ENCODE measurements at regions not wholly inside any gene's neighbourhood (a gene's known extent, or its start where the extent isn't known, plus 50 kb on each side); places are given as distances from the start of the nearest gene placed in this dataset.

DNA sequence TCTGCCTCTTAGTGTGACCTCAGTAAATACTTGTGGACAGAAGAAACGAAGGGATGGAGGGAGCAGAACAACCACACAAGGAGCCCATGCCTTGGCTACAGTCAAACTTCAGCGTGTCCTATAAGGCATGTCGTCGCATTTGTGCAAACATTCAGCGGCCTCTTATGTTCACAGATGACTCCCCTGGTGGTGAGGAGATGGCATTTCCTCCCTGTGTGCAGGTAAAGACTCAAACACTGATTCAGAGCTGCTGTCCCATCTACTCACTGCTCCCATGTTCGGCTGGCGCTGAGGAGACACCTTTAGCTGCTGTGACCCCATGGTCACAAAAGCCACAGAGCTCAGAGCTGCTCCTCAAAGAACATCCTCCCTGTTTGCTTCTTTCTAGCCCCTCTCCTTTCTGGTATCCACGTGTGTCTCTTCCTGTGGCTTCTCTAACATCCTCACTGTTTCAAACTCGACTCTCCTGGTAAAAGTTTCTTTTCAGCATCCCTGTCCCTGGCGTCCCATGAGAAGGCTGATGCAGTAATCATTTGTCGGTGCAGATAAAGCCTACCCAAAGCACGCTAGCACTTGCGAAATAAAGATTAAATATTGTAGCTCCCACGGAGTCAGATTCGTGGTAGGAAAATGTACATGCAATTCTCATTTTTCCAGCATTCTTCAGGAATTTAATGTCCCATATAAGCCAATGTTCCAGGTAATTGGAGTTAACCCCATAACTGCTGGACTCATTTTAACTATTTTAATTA lies 124.9 kb upstream of the NEBL start:
- no peak for DNase-seq (ENCODE audit: low spot score)

DNA sequence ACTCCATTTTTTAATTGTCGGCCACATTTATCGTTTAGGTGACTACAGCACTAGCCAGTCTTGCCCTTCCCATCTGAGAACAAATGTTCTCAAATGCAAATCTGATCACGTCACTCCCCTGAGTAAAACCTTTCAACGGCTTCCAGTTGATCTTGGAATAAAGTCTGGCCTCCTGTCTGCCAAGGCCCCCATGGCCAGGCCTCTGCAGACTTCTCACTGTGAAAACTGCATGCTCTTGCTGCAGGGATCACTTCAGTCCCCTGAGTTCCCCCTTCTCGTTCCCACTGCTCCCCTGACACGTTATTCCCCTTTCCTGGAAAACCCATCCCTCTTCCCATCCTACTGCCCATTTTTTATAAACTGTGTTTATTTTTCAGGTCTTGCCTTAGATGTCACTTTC lies 124.1 kb upstream of the NEBL start:
- no peak for DNase-seq (ENCODE audit: low spot score)

DNA sequence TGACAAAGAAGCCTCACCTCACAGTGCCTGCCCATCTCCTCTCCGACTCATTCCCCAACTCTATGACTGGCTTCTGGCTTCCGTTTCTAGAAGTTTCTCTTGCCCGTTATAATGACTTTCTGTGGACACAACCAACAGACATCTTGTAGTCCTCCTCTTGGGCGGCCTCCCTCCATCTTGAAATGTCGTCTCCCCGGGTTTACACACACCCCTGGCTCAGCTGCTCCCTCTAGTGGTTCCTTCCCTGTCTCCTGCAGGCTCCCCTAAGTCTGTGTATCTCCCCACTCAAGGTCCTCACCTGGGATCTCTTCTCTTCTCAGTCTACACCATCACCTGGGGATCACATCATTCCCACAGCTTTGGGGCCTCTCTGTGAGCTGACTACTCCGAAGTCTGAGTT lies 123.4 kb upstream of the NEBL start:
- DNase-seq (ENCODE audit: low spot score) = no peak

DNA sequence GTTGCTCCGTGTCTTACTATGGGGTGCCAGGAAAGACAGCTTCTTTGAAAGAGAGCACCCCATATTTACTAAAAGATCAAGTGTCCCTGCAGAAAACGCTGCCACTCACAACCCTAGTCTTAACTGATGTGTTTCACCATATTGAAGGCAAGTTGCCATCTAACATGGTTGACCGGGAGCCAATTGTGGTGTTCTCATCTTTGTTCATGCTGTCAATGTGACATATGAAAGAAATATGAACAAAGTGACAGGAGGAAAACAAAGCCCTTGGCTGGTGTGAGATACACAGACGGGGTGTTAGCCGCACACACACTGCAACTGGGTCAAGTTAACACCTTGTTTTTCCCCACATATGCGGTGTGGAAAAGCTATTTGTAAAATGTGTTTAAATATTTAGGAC lies 122.3 kb upstream of the NEBL start:
- DNase-seq (ENCODE audit: low spot score) = no peak

DNA sequence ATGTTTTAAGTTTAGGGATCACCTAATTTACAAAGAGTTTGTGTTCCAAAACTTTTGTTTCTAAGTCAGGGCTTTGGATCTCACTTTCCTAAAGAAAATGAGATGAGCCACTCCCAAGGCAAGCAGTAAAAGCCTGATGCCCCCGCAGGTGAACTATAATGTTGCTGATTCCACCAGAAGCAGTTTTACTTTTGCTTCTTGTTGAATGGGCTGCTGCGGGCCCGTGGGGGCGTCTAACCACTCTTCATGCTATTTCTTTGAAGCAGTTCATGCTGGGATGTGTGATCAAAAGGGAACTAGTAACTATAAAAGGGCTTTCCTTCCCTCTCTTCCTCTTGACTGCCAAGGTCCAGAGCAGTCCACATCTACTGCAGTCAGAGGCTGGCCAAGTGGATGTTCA lies 118.7 kb upstream of the NEBL start:
- DNase-seq (ENCODE audit: low spot score) = no peak

DNA sequence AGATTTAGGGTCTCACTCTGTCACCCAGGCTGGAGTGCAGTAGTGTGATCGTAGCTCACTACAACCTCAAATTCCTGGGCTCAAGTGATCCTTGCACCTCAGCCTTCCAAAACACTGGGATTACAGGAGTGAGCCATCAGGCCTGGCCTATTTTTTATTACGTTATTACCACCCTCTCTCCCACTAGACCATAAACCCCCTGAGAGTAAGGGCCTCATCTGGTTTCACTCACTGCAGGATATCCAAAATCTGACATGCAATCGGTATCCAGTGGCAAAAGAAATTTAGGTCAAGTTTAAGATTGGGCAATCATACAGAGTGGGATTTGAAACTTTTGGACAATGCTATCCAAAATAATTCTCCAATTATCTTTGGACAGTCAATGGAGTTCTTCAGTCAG lies 117.0 kb upstream of the NEBL start:
- DNase-seq (ENCODE audit: low spot score) = no peak

DNA sequence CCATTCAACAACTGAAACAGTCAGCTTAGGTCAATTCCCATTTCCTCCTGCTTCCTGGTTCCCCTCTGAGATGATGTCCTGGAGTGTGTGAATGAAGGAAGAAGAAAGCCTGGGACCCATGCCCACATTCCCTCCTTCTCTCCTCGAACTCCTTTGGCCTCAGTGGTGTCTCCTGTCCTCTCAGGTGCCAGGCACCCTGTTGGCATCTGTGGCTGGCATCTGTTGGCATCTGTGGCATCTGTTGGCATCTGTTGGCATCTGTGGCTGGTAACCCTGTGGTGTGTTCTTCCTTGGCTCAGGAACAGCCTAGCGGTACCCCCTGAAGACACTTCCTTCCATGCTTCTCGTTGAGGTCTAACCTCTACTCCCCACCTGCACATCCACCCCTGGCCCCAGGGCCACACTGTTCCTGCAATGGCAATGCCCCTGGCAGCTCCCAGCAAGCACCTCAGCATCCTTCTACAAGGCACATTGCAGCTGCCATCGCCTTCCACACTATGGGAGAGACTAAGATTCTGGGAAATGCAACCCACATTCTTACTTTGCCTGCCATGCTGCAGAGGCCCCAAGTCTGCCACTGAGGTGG lies 114.4 kb upstream of the NEBL start:
- DNase-seq (ENCODE audit: low spot score) = no peak

DNA sequence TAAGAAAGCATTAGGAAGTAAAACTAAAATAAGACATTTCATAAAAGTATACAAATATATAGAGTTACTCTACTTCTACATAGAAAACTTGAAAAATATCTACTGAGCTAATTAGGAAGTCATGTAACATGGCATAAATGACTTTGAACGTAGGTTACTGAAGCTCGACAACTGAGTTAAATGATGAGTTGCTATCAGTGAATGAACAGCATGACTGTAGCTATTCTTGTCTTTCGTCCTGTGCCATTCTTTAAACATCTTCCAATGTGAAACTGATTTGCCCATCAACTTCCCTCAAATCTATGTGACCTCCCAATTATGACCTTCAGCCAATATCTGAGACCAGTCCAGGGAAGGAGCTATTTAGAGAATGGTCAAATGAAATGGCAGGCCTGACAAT lies 113.5 kb upstream of the NEBL start:
- no peak for DNase-seq (ENCODE audit: low spot score)

DNA sequence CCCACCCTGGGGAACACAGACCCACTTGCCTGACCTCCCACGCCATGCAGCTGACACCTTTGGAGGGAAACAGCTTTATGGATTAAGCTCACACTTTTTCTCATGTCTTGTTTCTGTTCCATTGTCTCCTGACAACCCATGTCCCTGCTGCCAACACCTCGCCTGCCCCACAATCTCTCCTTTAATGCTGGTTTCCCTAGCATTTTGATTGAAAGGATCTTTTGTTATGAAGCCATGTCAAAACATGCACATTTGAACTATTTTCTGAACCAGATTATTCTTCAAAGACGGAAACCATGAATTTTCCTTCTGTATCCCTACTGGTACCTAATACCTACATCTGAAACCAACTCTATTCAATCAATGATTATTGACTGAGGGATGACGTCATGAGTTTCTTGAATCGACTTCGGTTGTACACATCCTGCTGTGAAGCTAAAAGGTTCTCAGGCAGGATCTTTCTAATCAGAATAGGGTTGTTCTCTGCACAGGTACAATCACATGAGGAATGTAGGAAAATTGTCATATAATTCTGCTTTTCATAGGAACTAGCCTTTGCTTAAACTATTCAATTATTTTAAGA lies 106.2 kb upstream of the NEBL start:
- no peak for DNase-seq (ENCODE audit: low spot score)

DNA sequence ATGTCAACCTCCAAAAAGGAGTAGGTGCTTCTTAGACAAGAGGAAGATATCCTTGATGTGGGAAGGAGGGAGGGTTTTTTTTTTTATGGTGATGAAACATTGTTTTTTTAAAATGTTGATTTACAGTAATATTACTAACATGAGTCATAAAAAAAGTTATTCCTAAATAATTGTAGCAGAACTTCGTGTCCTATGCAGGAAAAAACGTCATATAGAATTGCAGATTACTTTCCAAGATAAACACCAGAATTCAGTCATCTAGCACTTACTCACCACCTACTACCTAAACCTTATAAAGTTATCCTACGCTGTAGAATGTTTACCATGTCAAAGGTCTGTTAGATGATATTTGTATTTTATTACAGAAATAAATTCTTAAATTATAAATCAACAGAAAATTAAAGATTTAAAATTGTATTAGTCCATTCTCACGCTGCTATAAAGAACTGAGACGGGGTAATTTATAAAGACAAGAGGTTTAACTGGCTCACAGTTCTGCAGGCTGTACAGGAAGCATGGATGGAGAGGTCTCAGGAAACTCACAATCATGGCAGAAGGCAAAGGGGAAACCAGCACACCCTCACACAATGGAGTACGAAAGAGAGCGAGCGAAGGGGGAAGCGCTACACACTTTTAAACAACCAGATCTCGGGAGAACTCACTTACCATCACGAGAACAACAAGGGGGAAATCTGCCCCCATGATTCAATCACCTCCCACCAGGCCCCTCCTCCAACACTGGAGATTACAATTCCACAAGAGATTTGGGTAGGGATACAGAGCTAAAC lies 105.2 kb upstream of the NEBL start:
- DNase-seq (ENCODE audit: low spot score) = no peak

DNA sequence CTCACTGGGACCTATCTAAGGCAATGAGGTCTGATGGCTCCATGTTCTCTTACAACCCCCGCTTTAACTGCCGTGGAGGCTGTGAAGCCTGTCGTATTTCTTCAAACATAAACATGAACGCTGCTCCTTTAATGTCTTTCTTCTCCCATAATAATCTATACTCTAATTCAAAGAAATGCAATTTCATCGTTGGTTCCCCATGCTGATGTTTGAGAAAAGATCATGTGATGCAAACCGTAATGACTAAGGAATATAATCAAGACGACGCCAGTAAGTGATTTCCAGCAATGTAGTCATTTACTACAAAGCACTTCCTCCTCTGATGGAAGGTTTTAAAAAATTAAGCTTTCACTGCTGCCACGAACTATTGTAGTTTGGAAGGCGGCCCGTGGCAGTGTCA lies 102.6 kb upstream of the NEBL start:
- DNase-seq (ENCODE audit: low spot score) = no peak

DNA sequence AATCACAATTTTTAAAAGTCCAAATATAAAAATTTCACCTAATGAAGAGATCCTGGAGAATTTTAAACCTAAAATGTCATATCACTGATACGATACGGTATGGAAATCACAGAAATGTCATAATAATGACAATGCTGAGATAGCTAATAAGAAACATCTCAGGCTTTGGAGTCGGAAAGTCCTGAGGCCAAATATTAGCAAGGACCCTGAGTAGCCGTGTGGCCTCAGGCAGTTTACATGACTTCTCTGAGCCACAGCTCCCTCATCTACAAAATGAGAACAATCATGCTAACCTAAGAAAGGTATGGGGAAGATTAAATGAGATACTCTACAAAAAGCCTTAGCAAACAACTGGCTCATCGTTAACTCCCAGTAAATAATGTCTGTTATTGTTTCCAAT lies 100.9 kb upstream of the NEBL start:
- DNase-seq (ENCODE audit: low spot score) = no peak

DNA sequence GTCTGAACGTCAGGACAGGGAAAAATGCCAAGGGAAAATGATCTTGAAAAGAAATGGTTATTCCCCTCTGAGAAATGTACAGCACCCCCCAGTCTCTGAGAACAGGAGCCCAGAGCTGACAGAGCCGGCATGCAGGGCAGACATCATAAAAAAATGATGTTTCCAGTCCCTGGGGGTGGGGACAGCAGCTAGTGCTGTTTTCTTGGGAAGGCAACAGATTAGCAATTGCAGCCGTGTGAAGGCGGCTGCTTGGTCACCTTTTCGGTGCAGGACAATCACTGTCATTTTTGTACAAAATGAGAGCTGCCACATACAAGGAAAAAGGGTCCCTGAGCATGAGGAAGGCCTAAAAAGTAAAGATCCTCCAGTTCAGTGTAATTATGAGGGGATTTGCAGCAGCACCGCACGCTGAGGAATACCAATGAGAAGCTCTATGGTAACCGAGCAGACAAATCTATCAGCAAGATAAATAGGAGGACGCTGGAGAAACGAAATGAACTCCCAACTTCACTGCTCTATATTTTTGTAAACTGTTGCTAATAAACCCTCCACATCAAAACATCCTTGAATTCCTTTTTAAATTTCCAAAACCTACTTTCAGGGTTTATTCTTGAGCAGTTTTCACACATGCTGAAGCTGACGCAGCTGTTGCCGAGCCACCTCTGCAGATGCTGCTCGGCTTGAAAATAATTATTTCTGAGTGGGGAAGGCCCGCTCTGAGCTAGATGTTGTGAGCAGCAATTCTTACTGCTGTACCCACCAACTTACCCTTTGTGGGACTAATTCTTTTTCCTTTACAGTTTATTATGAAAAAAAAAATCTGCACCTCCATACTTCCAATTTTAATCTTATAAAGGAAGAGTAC lies 98.2 kb upstream of the NEBL start:
- DNase-seq (ENCODE audit: low spot score) = no peak

DNA sequence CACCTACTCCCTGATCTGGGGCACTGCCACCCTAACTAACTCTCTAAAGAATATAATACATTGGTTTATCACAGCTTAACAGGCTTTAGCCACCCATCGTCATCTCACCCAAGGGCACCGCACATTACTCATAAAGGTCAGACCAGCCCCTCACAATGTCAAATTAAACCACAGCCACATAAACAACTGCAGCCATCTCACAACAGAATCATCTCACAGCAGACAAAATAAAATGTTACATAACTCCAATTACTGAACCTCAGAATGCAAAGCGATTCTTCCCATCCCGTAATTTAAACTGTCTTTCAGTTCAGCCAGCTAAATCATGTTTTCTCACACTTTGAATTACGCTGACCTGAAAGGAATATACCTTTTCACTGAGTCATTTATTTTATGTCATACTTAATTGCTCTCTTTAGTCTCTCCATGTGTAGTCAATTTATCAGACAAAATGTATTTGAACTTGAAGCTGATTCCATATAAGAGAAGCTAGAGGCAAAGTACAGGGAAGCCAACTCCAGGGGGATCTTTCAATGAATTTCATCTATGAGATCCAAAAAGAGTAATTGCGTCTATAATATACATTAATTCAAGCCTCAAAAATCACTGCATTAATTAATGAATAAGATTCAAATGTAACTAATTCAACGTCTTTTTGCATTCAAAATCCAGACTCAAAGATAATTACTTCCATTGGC lies 96.9 kb upstream of the NEBL start:
- no peak for DNase-seq (ENCODE audit: low spot score)

DNA sequence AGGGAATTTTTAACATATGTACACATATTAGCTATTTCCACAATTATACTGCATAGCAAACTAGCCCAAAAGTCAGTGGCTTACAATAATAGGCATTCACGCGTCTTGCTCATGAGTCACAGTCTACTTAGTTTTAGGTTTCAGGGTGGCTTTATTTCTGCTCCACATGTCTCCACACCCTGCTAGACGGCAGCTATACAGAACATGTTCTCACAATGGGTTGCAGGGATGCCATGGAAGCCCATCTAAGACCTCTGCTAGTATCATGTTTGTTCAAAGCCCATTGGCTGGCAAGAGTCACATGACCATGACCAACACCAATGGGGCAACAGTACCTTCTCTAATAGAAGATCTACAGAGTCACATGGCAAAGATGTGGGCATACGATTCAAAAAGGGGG lies 96.3 kb upstream of the NEBL start:
- DNase-seq (ENCODE audit: low spot score) = no peak

DNA sequence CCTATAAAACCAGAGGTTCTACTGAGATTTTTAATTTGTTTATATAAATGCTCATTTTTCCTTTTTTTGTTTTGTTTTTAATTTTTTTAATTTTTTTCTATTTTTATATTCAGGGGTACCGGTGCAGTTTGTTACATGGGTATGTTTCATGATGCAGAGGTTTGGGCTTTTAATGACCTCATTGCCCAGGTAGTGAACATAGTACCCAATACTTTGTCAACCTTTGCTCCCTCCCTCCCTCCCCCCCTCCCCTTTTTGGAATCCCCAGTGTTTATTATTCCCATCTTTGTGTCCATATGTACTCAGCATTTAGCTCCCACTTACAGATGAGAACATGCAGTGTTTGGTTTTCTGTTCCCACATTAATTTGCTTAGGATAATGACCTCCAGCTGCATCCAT lies 94.4 kb upstream of the NEBL start:
- no peak for DNase-seq (ENCODE audit: low spot score)

DNA sequence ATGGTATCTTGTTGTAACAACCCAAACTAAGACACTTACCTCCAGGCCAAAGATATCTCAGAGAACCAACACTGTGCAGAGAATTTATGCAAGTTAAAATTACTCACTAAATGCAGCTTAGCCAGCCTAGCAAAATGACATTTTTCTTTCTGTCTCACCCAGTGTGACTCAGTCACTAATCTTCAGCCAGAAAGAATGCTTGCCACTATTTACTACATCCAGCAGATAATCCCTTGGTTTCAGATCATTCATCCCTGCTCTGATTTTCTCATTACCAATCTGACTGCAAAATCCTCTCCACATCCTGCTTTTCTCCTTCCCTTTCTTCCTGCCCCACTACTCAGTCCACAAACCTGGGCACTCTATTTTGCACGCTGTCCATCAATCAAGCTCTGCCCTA lies 93.5 kb upstream of the NEBL start:
- DNase-seq (ENCODE audit: low spot score) = no peak

DNA sequence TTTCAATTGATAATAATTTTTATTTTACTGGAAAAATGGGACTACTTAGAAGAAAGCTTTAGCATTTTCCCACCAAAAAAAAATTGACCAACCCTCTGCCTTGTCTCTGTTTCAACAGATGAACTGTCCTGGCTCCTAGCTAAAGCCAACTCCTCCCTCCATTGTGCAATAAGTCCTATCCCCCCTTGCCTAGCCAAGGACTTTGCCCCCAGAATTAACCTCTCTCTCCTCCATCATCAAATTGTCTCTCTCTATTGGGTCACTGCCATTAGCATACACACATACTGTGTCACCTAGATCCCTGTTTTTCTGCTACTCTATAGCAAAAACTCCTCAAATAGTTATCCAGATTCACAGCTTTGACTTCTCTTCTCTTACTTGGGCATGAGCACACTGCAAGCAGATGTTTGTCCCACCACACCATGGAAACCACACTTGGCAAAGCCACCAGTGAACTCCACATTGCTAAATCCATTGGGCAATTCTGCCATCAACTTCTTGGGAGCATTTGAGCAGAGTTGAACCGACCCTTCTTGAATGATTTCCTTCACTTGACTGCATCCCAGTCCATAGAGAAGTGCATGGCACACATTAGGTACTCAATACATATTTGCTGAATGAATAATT lies 91.4 kb upstream of the NEBL start:
- no peak for DNase-seq (ENCODE audit: low spot score)

DNA sequence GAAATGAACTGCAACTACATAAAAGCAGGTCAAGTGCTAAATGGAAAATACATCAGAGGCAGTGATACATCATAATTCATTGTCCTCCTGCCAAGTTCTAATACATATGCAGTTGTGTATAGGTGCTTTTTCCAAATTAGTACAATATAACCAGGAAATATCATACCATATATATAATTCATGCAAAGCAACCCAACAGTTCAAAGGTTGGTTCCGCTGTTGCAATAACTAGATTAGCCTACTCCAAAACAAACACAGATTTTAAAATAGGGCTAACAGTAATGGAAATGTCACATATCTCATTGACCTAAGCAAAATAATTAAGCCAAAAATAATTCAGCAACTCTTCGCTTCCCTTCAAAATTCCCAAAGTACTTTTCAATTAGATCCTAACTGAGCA lies 88.9 kb upstream of the NEBL start:
- no peak for DNase-seq (ENCODE audit: low spot score)

DNA sequence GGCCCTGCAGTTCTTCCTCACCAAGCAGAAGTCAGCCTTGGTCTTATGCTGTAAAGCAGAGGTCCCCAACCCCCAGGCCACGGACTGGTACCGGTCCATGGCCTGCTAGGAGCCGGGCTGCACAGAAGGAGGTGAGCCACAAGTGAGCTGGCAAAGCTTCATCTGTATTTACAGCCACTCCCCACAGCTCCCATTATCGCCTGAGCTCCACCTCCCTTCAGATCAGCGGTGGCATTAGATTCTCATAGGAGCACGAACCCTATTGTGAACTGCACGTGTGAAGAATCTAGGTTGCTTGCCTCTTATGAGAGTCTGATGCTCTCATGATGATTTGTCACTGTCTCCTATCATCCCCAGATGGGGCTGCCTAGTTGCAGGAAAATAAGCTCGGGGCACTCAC lies 87.6 kb upstream of the NEBL start:
- DNase-seq (ENCODE audit: low spot score) = no peak

DNA sequence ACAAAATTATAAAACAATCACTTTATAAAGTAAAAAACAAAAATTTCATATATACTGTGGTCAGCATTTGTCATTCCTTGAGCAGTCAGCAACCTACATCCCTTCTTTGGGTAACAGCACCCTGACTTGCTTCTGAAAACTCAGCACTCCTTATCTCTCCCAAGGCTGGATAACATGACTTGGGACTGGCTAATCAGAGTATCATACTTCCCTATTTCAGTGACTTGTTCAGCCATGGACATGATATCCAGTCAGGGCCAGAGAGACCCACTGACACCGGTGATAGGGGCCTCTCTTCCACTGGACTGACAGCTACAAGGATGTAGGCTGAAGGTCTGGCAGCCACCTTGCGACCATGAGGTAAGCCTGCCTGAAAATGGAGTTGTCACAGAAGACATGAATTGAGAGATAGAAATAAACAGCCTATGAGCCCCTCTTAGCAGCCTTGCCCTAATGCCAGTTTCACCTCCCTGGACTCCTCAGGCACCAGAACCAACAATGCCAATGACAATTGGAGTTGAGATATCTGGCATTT lies 84.4 kb upstream of the NEBL start:
- DNase-seq (ENCODE audit: low spot score) = no peak
